Activated B cell treated with CpG ODN at 0.5 μM for 24 hours (primary cell): ENCODE measurements at regions not wholly inside any gene's neighbourhood (a gene's known extent, or its start where the extent isn't known, plus 50 kb on each side); places are given as distances from the start of the nearest gene placed in this dataset.

Source experiments
- ATAC-seq: fragments of 200-7000 bp; cut with Tn5 transposase; one replicate; pipeline ENCODE4 v1.10.0; 2021; ENCODE audit warnings: low read depth, mild to moderate bottlenecking, moderate library complexity
- CTCF ChIA-PET: fragments of 350-600 bp; sonication (Branson Sonifier 250); formaldehyde crosslinking; loops from one replicate; lab custom pipeline; 2021; ENCODE audit warnings: antibody characterized with exemption; lab: Charles Lee
- POLR2A ChIA-PET: fragments of 350-600 bp; sonication (Branson Sonifier 250); formaldehyde crosslinking; loops from one replicate; lab custom pipeline; 2021; ENCODE audit warnings: antibody characterized with exemption; lab: Charles Lee
- DNase-seq: peaks from one replicate; pipeline ENCODE4 v3.0.0; 2022
- H3K27ac Mint-ChIP-seq: one replicate; pipeline ENCODE4 v1.8.0; 2020; ENCODE audit warnings: mixed read lengths
- H3K27me3 Mint-ChIP-seq: one replicate; pipeline ENCODE4 v1.8.0; 2021; ENCODE audit warnings: mixed read lengths
- H3K36me3 Mint-ChIP-seq: one replicate; pipeline ENCODE4 v1.8.0; 2021; ENCODE audit warnings: low read depth, mixed read lengths
- H3K4me1 Mint-ChIP-seq: one replicate; pipeline ENCODE4 v1.8.0; 2021; ENCODE audit warnings: mixed read lengths
- H3K4me3 Mint-ChIP-seq: one replicate; pipeline ENCODE4 v1.8.0; 2020; ENCODE audit warnings: mild to moderate bottlenecking, mixed read lengths
- H3K9me3 Mint-ChIP-seq: one replicate; pipeline ENCODE4 v1.8.0; 2020; ENCODE audit warnings: mixed read lengths
- intact Hi-C: fragments of 100-400 bp; cut with micrococcal nuclease; formaldehyde crosslinking; loops from one replicate; pipeline ENCODE4 v1.15.1; 2024
- TF ChIP-seq, protein P1 (sequence below): fragments of 200-600 bp; IDR thresholded peaks from one replicate; pipeline ENCODE4 v1.8.0; 2022; ENCODE audit warnings: antibody characterized with exemption, mild to moderate bottlenecking

- ChIA-PET CTCF (no interaction called here), POLR2A (no interaction called here)
- ATAC-seq (no peak), DNase-seq (no peak)
- no peak overlapping the region for H3K4me3 Mint-ChIP-seq
- TF ChIP-seq, protein P1, sequence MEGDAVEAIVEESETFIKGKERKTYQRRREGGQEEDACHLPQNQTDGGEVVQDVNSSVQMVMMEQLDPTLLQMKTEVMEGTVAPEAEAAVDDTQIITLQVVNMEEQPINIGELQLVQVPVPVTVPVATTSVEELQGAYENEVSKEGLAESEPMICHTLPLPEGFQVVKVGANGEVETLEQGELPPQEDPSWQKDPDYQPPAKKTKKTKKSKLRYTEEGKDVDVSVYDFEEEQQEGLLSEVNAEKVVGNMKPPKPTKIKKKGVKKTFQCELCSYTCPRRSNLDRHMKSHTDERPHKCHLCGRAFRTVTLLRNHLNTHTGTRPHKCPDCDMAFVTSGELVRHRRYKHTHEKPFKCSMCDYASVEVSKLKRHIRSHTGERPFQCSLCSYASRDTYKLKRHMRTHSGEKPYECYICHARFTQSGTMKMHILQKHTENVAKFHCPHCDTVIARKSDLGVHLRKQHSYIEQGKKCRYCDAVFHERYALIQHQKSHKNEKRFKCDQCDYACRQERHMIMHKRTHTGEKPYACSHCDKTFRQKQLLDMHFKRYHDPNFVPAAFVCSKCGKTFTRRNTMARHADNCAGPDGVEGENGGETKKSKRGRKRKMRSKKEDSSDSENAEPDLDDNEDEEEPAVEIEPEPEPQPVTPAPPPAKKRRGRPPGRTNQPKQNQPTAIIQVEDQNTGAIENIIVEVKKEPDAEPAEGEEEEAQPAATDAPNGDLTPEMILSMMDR: no peak
- H3K4me1 Mint-ChIP-seq: no peaks in the 10 kb centered on the region
- H3K36me3 Mint-ChIP-seq: no peaks in the 10 kb centered on the region
- no peak overlapping the region for H3K27ac Mint-ChIP-seq
- H3K9me3 Mint-ChIP-seq: no peaks in the 10 kb centered on the region
- intact Hi-C loops: no loop called here
- H3K27me3 Mint-ChIP-seq: no peaks in the 10 kb centered on the region
Measured at GRCh38 chr19:29404951-29405727, 120.7 kb upstream of the VSTM2B start.

DNA sequence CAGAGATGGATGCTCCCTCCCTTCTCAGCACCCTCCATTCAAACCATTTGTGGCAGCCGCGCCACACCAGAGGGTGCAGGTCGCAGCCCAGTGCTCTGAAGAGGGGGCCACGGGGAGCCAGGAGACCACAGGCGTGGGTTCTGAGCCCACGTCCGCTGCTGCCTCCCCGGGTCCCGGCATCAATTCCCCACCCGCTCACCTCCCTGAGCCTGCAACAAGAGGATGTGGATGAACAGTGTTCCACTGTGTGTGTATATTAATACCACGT lies 120.1 kb upstream of the VSTM2B start:
- CTCF ChIA-PET: no interaction called here

GRCh38 chr19:29409076-29409862 lies 116.5 kb upstream of the VSTM2B start:
- no peaks in the 10 kb centered on the region for H3K9me3 Mint-ChIP-seq
- CTCF ChIA-PET: no interaction called here
- TF ChIP-seq, protein P1: no peak
- no peak for DNase-seq
- intact Hi-C loops: no loop called here
- no peaks in the 10 kb centered on the region for H3K36me3 Mint-ChIP-seq
- H3K27ac Mint-ChIP-seq: no peak overlapping the region
- H3K27me3 Mint-ChIP-seq: no peaks in the 10 kb centered on the region
- H3K4me1 Mint-ChIP-seq: no peaks in the 10 kb centered on the region
- H3K4me3 Mint-ChIP-seq: no peak overlapping the region
- no peak for ATAC-seq
- POLR2A ChIA-PET: no interaction called here

More for the DNA sequence above, 120.1 kb upstream of the VSTM2B start:
- Mint-ChIP-seq H3K27me3 (no peaks in the 10 kb centered on the region), H3K36me3 (no peaks in the 10 kb centered on the region), H3K4me3 (no peak overlapping the region), H3K4me1 (no peaks in the 10 kb centered on the region), H3K27ac (no peak overlapping the region), H3K9me3 (no peaks in the 10 kb centered on the region)
- ATAC-seq (no peak), DNase-seq (no peak)
- intact Hi-C loops: no loop called here
- TF ChIP-seq, protein P1: no peak
- POLR2A ChIA-PET: no interaction called here

DNA sequence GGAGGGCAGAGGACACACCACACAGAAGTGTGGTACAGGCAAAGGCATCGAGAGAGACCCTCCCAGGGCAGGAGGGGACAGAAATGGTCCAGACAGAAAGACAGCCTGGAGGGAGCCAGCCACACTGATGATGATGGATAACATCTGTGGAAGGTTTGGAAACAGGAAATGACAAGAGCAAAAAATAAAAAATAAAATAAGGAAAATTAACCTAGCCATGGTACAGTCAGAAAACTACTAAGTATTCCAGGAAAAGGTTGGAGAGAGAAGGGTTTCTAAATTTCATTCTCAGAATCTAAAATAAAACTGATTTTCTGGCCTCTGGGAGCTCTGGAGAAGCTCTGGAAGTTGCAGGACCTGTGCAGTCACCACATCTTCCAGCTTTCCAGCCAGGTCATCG lies 115.2 kb upstream of the VSTM2B start:
- no peaks in the 10 kb centered on the region for H3K4me1 Mint-ChIP-seq
- TF ChIP-seq, protein P1: no peak
- intact Hi-C loops: no loop called here
- DNase-seq: no peak
- ChIA-PET CTCF (no interaction called here), POLR2A (no interaction called here)
- H3K36me3 Mint-ChIP-seq: no peaks in the 10 kb centered on the region
- H3K4me3 Mint-ChIP-seq: no peak overlapping the region
- no peak for ATAC-seq
- no peak overlapping the region for H3K27ac Mint-ChIP-seq
- no peaks in the 10 kb centered on the region for H3K9me3 Mint-ChIP-seq
- H3K27me3 Mint-ChIP-seq: no peaks in the 10 kb centered on the region

DNA sequence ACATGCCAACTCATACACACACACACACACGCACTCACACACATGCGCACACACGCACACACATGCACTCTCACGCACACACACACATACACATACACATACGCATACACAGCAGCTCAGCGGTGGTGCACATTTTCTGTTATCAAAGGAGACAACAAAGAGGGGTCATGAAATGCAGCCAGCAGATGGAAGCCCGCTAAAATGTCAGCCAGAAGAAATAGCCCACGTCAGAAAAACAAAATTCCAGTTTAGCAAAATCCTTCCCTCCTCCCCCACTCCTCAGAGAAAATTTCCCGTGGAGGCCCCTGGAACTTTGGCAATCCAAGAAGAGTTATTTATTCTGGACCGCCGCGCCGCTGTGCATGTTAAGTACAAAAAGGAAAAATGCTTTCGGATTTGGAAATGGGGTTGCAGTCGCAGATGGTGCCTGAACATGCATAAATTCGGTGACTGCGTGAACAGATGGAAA lies 114.6 kb upstream of the VSTM2B start:
- H3K9me3 Mint-ChIP-seq: no peaks in the 10 kb centered on the region
- TF ChIP-seq, protein P1: no peak
- no peaks in the 10 kb centered on the region for H3K27me3 Mint-ChIP-seq
- ATAC-seq (no peak), DNase-seq (no peak)
- no peak overlapping the region for H3K4me3 Mint-ChIP-seq
- POLR2A ChIA-PET: no interaction called here
- no peaks in the 10 kb centered on the region for H3K36me3 Mint-ChIP-seq
- no peak overlapping the region for H3K27ac Mint-ChIP-seq
- CTCF ChIA-PET: no interaction called here
- intact Hi-C loops: no loop called here
- no peaks in the 10 kb centered on the region for H3K4me1 Mint-ChIP-seq
